PFSK-1 (cell line): ENCODE measurements at regions not wholly inside any gene's neighbourhood (a gene's known extent, or its start where the extent isn't known, plus 50 kb on each side); places are given as distances from the start of the nearest gene placed in this dataset.

Source experiments
- POLR2AphosphoS5 ChIP-seq: IDR thresholded peaks from 2 replicates; pipeline ENCODE4 v1.6.1; 2012; ENCODE audit warnings: low read depth, mild to moderate bottlenecking, control low read depth, low read length, moderate library complexity
- TAF1 ChIP-seq: IDR thresholded peaks from 2 replicates; pipeline ENCODE4 v1.6.1; 2012; ENCODE audit warnings: low read length, control low read depth, borderline replicate concordance; ENCODE audit not compliant: insufficient read depth

- no peak for TF ChIP-seq POLR2AphosphoS5
- no peak for TF ChIP-seq TAF1
Measured at GRCh38 chr15:29352402-29352801, 82.8 kb upstream of the NSMCE3 start.
